H1 (cell line): ENCODE measurements at regions not wholly inside any gene's neighbourhood (a gene's known extent, or its start where the extent isn't known, plus 50 kb on each side); places are given as distances from the start of the nearest gene placed in this dataset.

Source experiments
- CTCF ChIA-PET: fragments of 300-600 bp; sonication (Branson Sonifier 250); formaldehyde crosslinking; loops from one replicate; lab custom pipeline; 2021; ENCODE audit not compliant: partially characterized antibody; lab: Charles Lee
- POLR2A ChIA-PET: fragments of 300-600 bp; sonication (Branson Sonifier 250); formaldehyde crosslinking; loops from one replicate; lab custom pipeline; 2021; ENCODE audit warnings: inconsistent platforms; ENCODE audit not compliant: partially characterized antibody; lab: Charles Lee
- DNase-seq, 2 experiments: peaks; one replicate each; pipeline versions ENCODE4 v3.0.0 to v3.0.0-alpha.2; 2010 to 2022; ENCODE audit warnings: low spot score in 2 of 2, low read depth in 1 of 2, mixed read lengths in 1 of 2
- FAIRE-seq: peaks from 2 replicates; lab custom pipeline; 2011; peaks lifted over from hg19 to GRCh38; lab: Jason Lieb, UNC
- H2AFZ ChIP-seq: 2 replicates; pipeline ENCODE4 v1.8.1; 2012; ENCODE audit warnings: low read length, inconsistent platforms
- H2AK5ac ChIP-seq: 2 replicates; pipeline ENCODE4 v1.6.1; 2013; ENCODE audit warnings: low read depth, low read length
- H2BK120ac ChIP-seq: replicated peaks from 2 replicates; pipeline ENCODE3; 2013; ENCODE audit warnings: low read depth, low read length, inconsistent platforms
- H2BK12ac ChIP-seq: 2 replicates; pipeline ENCODE4 v1.6.1; 2013; ENCODE audit warnings: low read depth, low read length
- H2BK15ac ChIP-seq: 2 replicates; pipeline ENCODE4 v1.6.1; 2013; ENCODE audit warnings: low read length
- H2BK20ac ChIP-seq: 2 replicates; pipeline ENCODE4 v1.6.1; 2013; ENCODE audit warnings: low read length
- H2BK5ac ChIP-seq: 2 replicates; pipeline ENCODE4 v1.6.1; 2013; ENCODE audit warnings: low read depth, low read length
- H3K14ac ChIP-seq: 2 replicates; pipeline ENCODE4 v1.6.1; 2013; ENCODE audit warnings: inconsistent platforms; ENCODE audit not compliant: insufficient read length
- H3K18ac ChIP-seq: 2 replicates; pipeline ENCODE4 v1.6.1; 2013; ENCODE audit warnings: low read length; ENCODE audit errors: extremely low read depth
- H3K23ac ChIP-seq: 2 replicates; pipeline ENCODE4 v1.6.1; 2013; ENCODE audit warnings: inconsistent platforms; ENCODE audit not compliant: insufficient read length
- H3K23me2 ChIP-seq: 2 replicates; pipeline ENCODE4 v1.6.1; 2013; ENCODE audit warnings: low read depth, low read length
- H3K27ac ChIP-seq: 2 replicates; pipeline ENCODE4 v1.6.1; 2011; ENCODE audit warnings: low read depth, low read length, inconsistent platforms
- H3K27me3 ChIP-seq, 4 experiments: replicated peaks in 1 of 4; 1 replicate in 1 of 4; 2 replicates in 3 of 4; pipeline versions ENCODE4 v1.6.1 to v1.8.1; 2011 to 2013; ENCODE audit warnings: low read length in 3 of 4, mild to moderate bottlenecking in 3 of 4, inconsistent platforms in 2 of 4, mixed read lengths in 2 of 4, moderate library complexity in 1 of 4; ENCODE audit not compliant: control insufficient read depth in 3 of 4, insufficient read depth in 3 of 4; ENCODE audit errors: extremely low read depth in 1 of 4
- H3K36me3 ChIP-seq, 4 experiments: 2 replicates each; pipeline versions ENCODE4 v1.6.1 to v1.8.1; 2011 to 2013; ENCODE audit warnings: mild to moderate bottlenecking in 4 of 4, low read length in 3 of 4, moderate library complexity in 2 of 4, control low read depth in 1 of 4, inconsistent platforms in 1 of 4; ENCODE audit not compliant: insufficient read depth in 4 of 4, control insufficient read depth in 2 of 4
- H3K4ac ChIP-seq: replicated peaks from 2 replicates; pipeline ENCODE3; 2013; ENCODE audit warnings: low read length, low read depth, mixed read lengths, inconsistent platforms; ENCODE audit not compliant: insufficient read length
- H3K4me1 ChIP-seq, 4 experiments: replicated peaks in 1 of 4; 1 replicate in 1 of 4; 2 replicates in 3 of 4; pipeline versions ENCODE4 v1.6.1 to v1.8.1; 2011 to 2013; ENCODE audit warnings: low read length in 3 of 4, inconsistent platforms in 2 of 4, mixed read lengths in 1 of 4; ENCODE audit not compliant: insufficient read depth in 4 of 4, control insufficient read depth in 3 of 4
- H3K4me2 ChIP-seq, 2 experiments: 2 replicates each; pipeline versions ENCODE4 v1.6.1 to v1.8.1; 2011 to 2013; ENCODE audit warnings: low read depth in 2 of 2, low read length in 2 of 2, control low read depth in 1 of 2, inconsistent platforms in 1 of 2, mild to moderate bottlenecking in 1 of 2; ENCODE audit not compliant: insufficient read depth in 1 of 2
- H3K4me3 ChIP-seq, 4 experiments: fragments of 200-600, 300-600 bp in 1 of 4; sonication (generic), shearing (Covaris generic), sonication (Bioruptor Twin) in 1 of 4; 2 replicates each; pipeline versions ENCODE4 v1.5.1 to v1.8.1; 2011 to 2016; ENCODE audit warnings: low read length in 4 of 4, low read depth in 3 of 4, control low read depth in 2 of 4, inconsistent platforms in 2 of 4, mild to moderate bottlenecking in 2 of 4, mixed read lengths in 1 of 4, moderate library complexity in 1 of 4; ENCODE audit not compliant: insufficient read depth in 2 of 4; ENCODE audit errors: extremely low read depth in 1 of 4
- H3K56ac ChIP-seq: replicated peaks from 2 replicates; pipeline ENCODE3; 2013; ENCODE audit warnings: low read depth, mild to moderate bottlenecking, mixed read lengths, low read length, inconsistent platforms; ENCODE audit not compliant: insufficient read length
- H3K79me1 ChIP-seq: 2 replicates; pipeline ENCODE4 v1.6.1; 2013; ENCODE audit warnings: low read depth, low read length, control low read depth
- H3K79me2 ChIP-seq, 2 experiments: 2 replicates each; pipeline versions ENCODE4 v1.6.1 to v1.8.1; 2012 to 2013; ENCODE audit warnings: low read length in 2 of 2, mild to moderate bottlenecking in 2 of 2, inconsistent platforms in 1 of 2; ENCODE audit not compliant: insufficient read depth in 2 of 2, control insufficient read depth in 1 of 2
- H3K9ac ChIP-seq, 4 experiments: replicated peaks in 1 of 4; 1 replicate in 1 of 4; 2 replicates in 3 of 4; pipeline versions ENCODE4 v1.6.1 to v1.8.1; 2011 to 2013; ENCODE audit warnings: low read depth in 3 of 4, low read length in 3 of 4, control low read depth in 2 of 4, mild to moderate bottlenecking in 2 of 4, moderate library complexity in 2 of 4, inconsistent platforms in 1 of 4; ENCODE audit errors: extremely low read depth in 1 of 4
- H3K9me3 ChIP-seq, 2 experiments: 2 replicates each; pipeline versions ENCODE4 v1.6.1 to v1.8.1; 2012 to 2013; ENCODE audit warnings: mild to moderate bottlenecking in 2 of 2, moderate library complexity in 2 of 2, control low read depth in 1 of 2, inconsistent platforms in 1 of 2, low read depth in 1 of 2, low read length in 1 of 2, mixed read lengths in 1 of 2; ENCODE audit not compliant: insufficient read depth in 2 of 2
- H4K20me1 ChIP-seq, 2 experiments: replicated peaks in 1 of 2; 2 replicates each; pipeline versions ENCODE3 to v1.8.1; 2011 to 2013; ENCODE audit warnings: inconsistent platforms in 2 of 2, low read length in 2 of 2, mild to moderate bottlenecking in 1 of 2; ENCODE audit not compliant: insufficient read depth in 2 of 2, control insufficient read depth in 1 of 2
- H4K5ac ChIP-seq: 2 replicates; pipeline ENCODE4 v1.6.1; 2013; ENCODE audit warnings: low read length, low read depth, mixed read lengths, inconsistent platforms; ENCODE audit not compliant: insufficient read length
- H4K8ac ChIP-seq: 2 replicates; pipeline ENCODE4 v1.8.0; 2013; ENCODE audit warnings: mild to moderate bottlenecking, moderate library complexity, low read length, inconsistent platforms; ENCODE audit not compliant: insufficient read depth; ENCODE audit errors: extremely low read depth
- H4K91ac ChIP-seq: replicated peaks from 2 replicates; pipeline ENCODE3; 2013; ENCODE audit warnings: low read length, mixed read lengths, inconsistent platforms; ENCODE audit not compliant: insufficient read length
- CREB1 ChIP-seq: IDR thresholded peaks from 2 replicates; pipeline ENCODE4 v1.6.1; 2012; ENCODE audit warnings: inconsistent platforms
- SUZ12 ChIP-seq: fragments of 200-600 bp; sonication (generic); IDR thresholded peaks from 2 replicates; pipeline ENCODE4 v1.6.1; 2012; ENCODE audit warnings: mild to moderate bottlenecking, inconsistent platforms, low read length, moderate library complexity, mixed read lengths
- WGBS, 2 experiments: shearing (Covaris generic) in 1 of 2; methylation state at CpG; one replicate each; pipeline versions ENCODE4 v1.1.6 to v1.1.7; 2013 to 2015; ENCODE audit warnings: low lambda C conversion rate in 2 of 2, mixed read lengths in 2 of 2, inconsistent platforms in 1 of 2, low coverage in 1 of 2, missing lambda C conversion rate in 1 of 2; ENCODE audit not compliant: insufficient replicate concordance in 2 of 2, insufficient coverage in 1 of 2, insufficient read length in 1 of 2; ENCODE audit errors: extremely low coverage in 1 of 2, missing lambda C conversion rate in 1 of 2; 5-methylcytosine and 5-hydroxymethylcytosine counted together
- TF ChIP-seq, protein P1 (sequence below): IDR thresholded peaks from 2 replicates; pipeline ENCODE4 v1.6.1; 2012; ENCODE audit warnings: low read length, inconsistent platforms

DNA sequence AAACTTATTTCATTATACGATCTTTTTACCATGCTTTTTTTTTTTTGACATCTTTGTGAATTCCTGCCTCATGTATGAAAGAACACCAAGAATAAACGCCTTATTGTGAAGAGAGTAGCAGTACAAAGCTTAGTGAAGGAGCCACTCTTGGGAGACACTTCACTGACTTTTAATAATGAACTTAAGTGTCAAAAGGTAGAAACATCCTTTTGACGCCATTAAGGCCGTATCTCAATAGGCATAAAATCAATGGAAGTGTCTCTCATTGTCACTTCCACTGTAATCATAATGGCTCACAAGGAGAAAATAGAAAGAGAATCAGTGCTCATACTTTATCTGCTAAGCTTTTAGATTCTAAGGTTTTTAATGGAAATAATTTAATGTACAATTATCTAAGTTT, 657.8 kb downstream of the DIPK2A start:
- 92% methylated on average over 4 of the region's 4 CpGs; no CpG with 5 or more reads in 1 of the 2 experiments for WGBS, 2 experiments
- Histone ChIP-seq H3K9me3 (no peaks in the 10 kb centered on the region), H2AFZ (no peak overlapping the region), H3K27me3 (no peaks in the 10 kb centered on the region), H3K79me2 (no peaks in the 10 kb centered on the region), H3K4me2 (no peak overlapping the region), H2AK5ac (no peak overlapping the region), H4K91ac (no peak overlapping the region), H3K79me1 (no peaks in the 10 kb centered on the region), H4K5ac (no peak overlapping the region), H3K4ac (no peak overlapping the region), H2BK120ac (no peak overlapping the region), H4K8ac (no peak overlapping the region), H4K20me1 (no peaks in the 10 kb centered on the region), H2BK12ac (no peak overlapping the region), H3K18ac (no peak overlapping the region), H3K23me2 (no peaks in the 10 kb centered on the region), H3K27ac (no peak overlapping the region), H2BK15ac (no peak overlapping the region), H2BK5ac (no peak overlapping the region), H3K56ac (no peak overlapping the region), H3K4me1 (no peaks in the 10 kb centered on the region), H3K9ac (no peak overlapping the region), H3K4me3 (no peak overlapping the region), H3K36me3 (no peaks in the 10 kb centered on the region), H3K14ac (no peak overlapping the region), H3K23ac (no peak overlapping the region), H2BK20ac (no peak overlapping the region)
- DNase-seq (no peak), FAIRE-seq (no peak)
- TF ChIP-seq SUZ12 (no peak), CREB1 (no peak)
- TF ChIP-seq, protein P1, sequence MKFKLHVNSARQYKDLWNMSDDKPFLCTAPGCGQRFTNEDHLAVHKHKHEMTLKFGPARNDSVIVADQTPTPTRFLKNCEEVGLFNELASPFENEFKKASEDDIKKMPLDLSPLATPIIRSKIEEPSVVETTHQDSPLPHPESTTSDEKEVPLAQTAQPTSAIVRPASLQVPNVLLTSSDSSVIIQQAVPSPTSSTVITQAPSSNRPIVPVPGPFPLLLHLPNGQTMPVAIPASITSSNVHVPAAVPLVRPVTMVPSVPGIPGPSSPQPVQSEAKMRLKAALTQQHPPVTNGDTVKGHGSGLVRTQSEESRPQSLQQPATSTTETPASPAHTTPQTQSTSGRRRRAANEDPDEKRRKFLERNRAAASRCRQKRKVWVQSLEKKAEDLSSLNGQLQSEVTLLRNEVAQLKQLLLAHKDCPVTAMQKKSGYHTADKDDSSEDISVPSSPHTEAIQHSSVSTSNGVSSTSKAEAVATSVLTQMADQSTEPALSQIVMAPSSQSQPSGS: no peak
- POLR2A ChIA-PET: no interaction called here
- CTCF ChIA-PET: no interaction called here
